ENCODE measurements at regions not wholly inside any gene's neighbourhood (a gene's known extent, or its start where the extent isn't known, plus 50 kb on each side); places are given as distances from the start of the nearest gene placed in this dataset.

DNA sequence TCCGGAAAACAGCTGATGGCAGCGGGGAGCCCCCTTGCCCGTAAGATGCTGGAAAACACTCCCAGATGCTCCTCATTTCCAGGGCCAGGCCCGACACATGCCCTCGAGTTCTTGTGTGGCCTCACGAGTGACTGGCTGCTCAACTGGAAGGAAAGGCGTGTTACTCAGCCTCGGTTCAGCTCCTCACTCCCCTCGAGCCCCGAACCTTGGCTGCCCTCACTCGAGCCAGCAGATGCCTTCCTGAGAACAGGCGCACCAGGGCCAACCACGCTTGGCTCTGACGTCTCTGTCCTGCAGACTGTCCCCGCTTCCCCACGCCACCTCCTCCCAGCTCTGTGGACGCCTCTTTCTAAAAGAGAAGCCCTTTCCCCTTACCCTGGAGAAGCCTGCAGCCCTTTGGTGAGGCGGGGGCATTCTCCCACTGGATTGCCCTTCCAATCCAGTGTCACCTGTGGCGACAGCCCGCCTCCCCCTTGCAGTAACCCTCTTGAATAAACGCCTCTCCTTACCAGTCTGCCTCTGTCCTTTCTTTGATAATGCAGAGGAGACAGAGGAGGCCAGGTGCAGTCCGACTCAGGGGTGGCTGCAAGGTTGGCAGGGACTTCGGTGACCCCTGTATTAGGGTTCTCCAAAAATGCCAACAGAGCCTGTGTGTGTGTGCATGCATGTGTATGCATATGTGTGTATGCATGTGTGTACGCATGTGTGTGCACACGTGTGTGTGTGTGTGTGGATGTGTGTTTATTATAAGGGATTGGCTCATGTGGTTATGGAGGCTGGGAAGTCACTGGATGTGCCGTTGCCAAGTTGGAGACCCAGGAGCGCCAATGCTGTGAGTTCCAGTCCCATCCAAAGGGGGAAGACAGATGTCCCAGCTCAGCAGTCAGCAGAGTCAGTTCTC, 166.3 kb downstream of the KIF26A start:
- no peak overlapping the region for H3K4me3 ChIP-seq (ENCODE audit: low read length in 3 of 3)
- H3K36me3 ChIP-seq (ENCODE audit: control insufficient read depth in 2 of 3, insufficient read depth in 3 of 3, low read length in 3 of 3): no peaks in the 10 kb centered on the region
- no peak overlapping the region for H3K9ac ChIP-seq (ENCODE audit: low read length in 3 of 3)
- DNase-seq: peak in 1 of 5 donors; percentile 61
- H3K27me3 ChIP-seq (ENCODE audit: control insufficient read depth, insufficient read depth, low read length): no peaks in the 10 kb centered on the region
- no peaks in the 10 kb centered on the region for H3K4me1 ChIP-seq (ENCODE audit: control insufficient read depth in 2 of 3, insufficient read depth in 2 of 3, low read depth in 1 of 3, low read length in 3 of 3)
- TF ChIP-seq, protein P1, sequence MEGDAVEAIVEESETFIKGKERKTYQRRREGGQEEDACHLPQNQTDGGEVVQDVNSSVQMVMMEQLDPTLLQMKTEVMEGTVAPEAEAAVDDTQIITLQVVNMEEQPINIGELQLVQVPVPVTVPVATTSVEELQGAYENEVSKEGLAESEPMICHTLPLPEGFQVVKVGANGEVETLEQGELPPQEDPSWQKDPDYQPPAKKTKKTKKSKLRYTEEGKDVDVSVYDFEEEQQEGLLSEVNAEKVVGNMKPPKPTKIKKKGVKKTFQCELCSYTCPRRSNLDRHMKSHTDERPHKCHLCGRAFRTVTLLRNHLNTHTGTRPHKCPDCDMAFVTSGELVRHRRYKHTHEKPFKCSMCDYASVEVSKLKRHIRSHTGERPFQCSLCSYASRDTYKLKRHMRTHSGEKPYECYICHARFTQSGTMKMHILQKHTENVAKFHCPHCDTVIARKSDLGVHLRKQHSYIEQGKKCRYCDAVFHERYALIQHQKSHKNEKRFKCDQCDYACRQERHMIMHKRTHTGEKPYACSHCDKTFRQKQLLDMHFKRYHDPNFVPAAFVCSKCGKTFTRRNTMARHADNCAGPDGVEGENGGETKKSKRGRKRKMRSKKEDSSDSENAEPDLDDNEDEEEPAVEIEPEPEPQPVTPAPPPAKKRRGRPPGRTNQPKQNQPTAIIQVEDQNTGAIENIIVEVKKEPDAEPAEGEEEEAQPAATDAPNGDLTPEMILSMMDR (IDR thresholded peaks at IDR 0.05; ENCODE audit: borderline replicate concordance, extremely low read depth, insufficient read depth): no peak
- H3K27ac ChIP-seq (ENCODE audit: low read depth in 2 of 2, low read length in 2 of 2): no peak overlapping the region
- FAIRE-seq: no peak
- intact Hi-C loops (cut with DNase I): no loop called here
- no peaks in the 10 kb centered on the region for H3K9me3 ChIP-seq (ENCODE audit: control insufficient read depth in 2 of 3, insufficient read depth in 1 of 3, low read length in 3 of 3)

DNA sequence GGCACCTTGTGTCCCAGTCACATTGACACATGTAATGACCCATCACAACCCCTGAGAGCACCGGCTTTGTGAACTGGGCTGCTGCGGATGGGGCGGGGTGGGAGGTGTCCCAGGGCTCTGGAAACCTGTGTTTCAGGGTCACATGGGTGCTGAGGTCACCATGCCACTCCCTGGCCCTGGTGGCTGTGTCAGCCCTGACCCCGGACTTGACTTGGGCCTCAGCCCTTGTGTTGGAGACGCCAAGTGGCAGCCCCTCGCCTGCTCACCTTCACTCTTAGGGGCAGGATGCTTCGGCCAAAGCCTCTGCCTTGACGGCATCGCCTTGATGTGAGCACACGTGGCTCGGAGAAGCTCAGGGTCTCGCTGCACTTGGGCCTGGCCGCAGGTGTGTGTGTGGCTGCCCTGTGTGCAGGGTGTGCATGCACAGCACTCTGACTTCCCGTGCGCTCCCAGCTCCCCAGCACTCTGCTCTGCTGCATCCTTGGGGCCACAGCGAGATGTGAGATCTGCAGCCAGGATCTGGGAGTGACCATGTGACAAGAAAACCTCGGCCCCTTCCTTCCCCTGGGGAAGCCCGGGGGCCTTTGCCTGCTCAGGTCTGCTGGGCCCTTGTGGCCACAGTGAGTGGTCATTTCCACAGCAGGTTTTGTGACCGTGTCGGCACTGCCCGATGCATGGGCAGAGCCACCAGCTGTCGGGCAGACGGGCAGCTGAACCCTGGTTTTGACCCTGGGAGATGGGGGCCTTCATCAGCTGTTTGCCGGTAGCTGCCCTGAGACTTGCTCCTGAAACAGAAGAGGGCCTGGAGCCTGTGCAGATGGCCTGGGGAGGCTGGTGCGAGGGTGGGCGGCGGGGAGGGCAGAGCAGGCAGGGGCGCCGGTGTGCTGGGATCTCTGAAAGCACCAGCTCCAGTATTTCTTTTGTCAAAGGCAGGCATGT, 167.4 kb downstream of the KIF26A start:
- no peak overlapping the region for H3K4me3 ChIP-seq (ENCODE audit: low read length in 3 of 3)
- DNase-seq (peak in 2 of 5 donors; percentile 23 to 54), FAIRE-seq (no peak)
- no peaks in the 10 kb centered on the region for H3K4me1 ChIP-seq (ENCODE audit: control insufficient read depth in 2 of 3, insufficient read depth in 2 of 3, low read depth in 1 of 3, low read length in 3 of 3)
- no peaks in the 10 kb centered on the region for H3K27me3 ChIP-seq (ENCODE audit: control insufficient read depth, insufficient read depth, low read length)
- TF ChIP-seq, protein P1 (IDR thresholded peaks at IDR 0.05; ENCODE audit: borderline replicate concordance, extremely low read depth, insufficient read depth): no peak
- intact Hi-C loops (cut with DNase I): no loop called here
- no peaks in the 10 kb centered on the region for H3K36me3 ChIP-seq (ENCODE audit: control insufficient read depth in 2 of 3, insufficient read depth in 3 of 3, low read length in 3 of 3)
- H3K9ac ChIP-seq (ENCODE audit: low read length in 3 of 3): no peak overlapping the region
- no peaks in the 10 kb centered on the region for H3K9me3 ChIP-seq (ENCODE audit: control insufficient read depth in 2 of 3, insufficient read depth in 1 of 3, low read length in 3 of 3)
- H3K27ac ChIP-seq (ENCODE audit: low read depth in 2 of 2, low read length in 2 of 2): no peak overlapping the region

DNA sequence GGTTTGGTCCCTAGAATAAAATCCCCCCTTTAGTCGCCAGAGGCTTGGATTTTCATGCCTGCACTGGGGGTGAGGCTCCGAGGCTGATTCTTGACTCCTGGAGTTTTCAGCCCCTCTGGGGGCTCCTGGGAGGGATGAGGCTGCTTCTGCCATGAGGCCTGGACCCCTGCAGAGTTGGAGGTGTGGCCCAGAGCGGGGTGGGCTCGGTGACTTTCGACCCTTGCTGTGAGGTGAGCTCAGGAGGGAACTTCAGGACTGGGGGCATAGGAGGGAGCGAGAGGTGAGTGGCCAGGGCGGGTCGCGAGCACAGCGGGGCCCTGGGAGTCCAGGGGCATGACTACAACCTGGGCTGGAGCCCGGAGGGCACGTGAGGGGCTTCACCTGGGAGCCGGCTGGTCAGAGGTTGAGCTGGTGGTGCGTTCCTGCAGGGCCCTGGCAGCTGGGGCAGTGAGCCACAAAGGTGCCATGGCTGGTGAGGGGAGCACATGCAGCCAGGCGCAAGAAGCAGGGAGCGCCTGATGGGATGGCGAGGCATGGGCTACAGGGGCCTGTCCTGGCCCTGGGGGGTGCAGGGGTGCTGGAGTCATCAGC, 168.2 kb downstream of the KIF26A start:
- no peaks in the 10 kb centered on the region for H3K36me3 ChIP-seq (ENCODE audit: control insufficient read depth in 2 of 3, insufficient read depth in 3 of 3, low read length in 3 of 3)
- H3K4me1 ChIP-seq (ENCODE audit: control insufficient read depth in 2 of 3, insufficient read depth in 2 of 3, low read depth in 1 of 3, low read length in 3 of 3): no peaks in the 10 kb centered on the region
- TF ChIP-seq, protein P1 (IDR thresholded peaks at IDR 0.05; ENCODE audit: borderline replicate concordance, extremely low read depth, insufficient read depth): no peak
- no peak overlapping the region for H3K9ac ChIP-seq (ENCODE audit: low read length in 3 of 3)
- no peaks in the 10 kb centered on the region for H3K9me3 ChIP-seq (ENCODE audit: control insufficient read depth in 2 of 3, insufficient read depth in 1 of 3, low read length in 3 of 3)
- no peak for FAIRE-seq
- H3K27me3 ChIP-seq (ENCODE audit: control insufficient read depth, insufficient read depth, low read length): no peaks in the 10 kb centered on the region
- no peak overlapping the region for H3K27ac ChIP-seq (ENCODE audit: low read depth in 2 of 2, low read length in 2 of 2)
- peak in 2 of 5 donors; percentile 20 to 61 for DNase-seq
- intact Hi-C loops (cut with DNase I): no loop called here
- no peak overlapping the region for H3K4me3 ChIP-seq (ENCODE audit: low read length in 3 of 3)
